ENCODE measurements at regions not wholly inside any gene's neighbourhood (a gene's known extent, or its start where the extent isn't known, plus 50 kb on each side); places are given as distances from the start of the nearest gene placed in this dataset.
"Not testable (repeated sequence)": the region's sequence is repeated elsewhere in the genome, so short reads cannot be mapped to it uniquely, and the experiment has no call there.

DNA sequence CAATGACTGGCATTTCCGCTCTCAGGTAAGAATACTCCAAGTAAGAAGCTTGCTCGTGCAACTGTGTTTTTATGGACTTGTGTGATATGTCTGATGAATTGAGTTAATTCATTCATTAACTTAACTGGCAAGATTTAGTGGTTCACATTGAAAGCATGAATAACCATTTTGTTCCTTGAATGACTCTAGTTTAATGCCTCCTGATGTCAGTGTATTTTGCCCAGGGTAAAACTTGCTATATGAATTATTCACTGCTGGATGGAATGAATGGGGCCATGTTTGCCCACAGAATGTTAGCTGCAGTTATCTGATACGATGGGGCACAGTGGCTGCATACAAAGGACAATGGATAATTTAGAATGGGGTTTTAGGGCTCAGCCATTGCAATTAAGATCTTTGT, 124.1 kb downstream of the ZNF365 start:
- Histone ChIP-seq H2AFZ (ENCODE audit: low read depth, low read length) (no peak overlapping the region), H3K9me3 (ENCODE audit: insufficient read depth, low read length) (no peaks in the 10 kb centered on the region), H3K79me2 (ENCODE audit: low read length) (no peaks in the 10 kb centered on the region), H3K4me2 (ENCODE audit: low read length) (no peak overlapping the region), H3K4me3 (ENCODE audit: low read length) (no peak overlapping the region), H3K27me3 (ENCODE audit: low read depth, low read length) (peaks cover 8% of the 10 kb centered on the region; the same call in 1 of the 2 replicates), H3K4me1 (ENCODE audit: low read length) (no peaks in the 10 kb centered on the region), H3K9ac (ENCODE audit: low read length) (no peak overlapping the region), H3K27ac (ENCODE audit: low read length) (no peak overlapping the region), H4K20me1 (ENCODE audit: insufficient read depth, low read length) (no peaks in the 10 kb centered on the region), H3K36me3 (replicated peaks; ENCODE audit: low read depth, low read length) (no peaks in the 10 kb centered on the region)
- no peak for TF ChIP-seq CTCF (IDR thresholded peaks at IDR 0.05; ENCODE audit: low read depth, low read length)
- TF ChIP-seq EZH2phosphoT487 (IDR thresholded peaks at IDR 0.05; ENCODE audit: low read depth): no peak

DNA sequence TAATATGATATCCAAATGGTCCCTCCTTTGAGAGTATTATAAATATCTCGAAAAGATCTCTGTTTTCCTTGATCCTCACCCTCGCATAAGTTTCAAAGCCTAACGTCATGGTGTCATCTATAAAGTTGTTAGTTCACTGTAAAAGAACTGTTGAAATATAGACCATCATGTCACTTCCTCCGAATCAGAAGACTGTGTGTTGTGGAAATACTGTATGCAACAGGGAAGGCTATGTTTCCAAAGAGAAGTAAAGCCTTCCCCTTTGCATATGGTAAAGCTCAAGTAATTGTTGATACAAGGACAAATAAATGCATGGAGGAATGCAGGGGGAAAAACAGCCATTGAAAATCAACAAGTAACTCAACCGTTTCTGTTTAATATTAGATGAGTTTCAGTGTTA, 125.9 kb downstream of the ZNF365 start:
- not testable (repeated sequence) for H3K4me1 ChIP-seq (ENCODE audit: low read length); H3K9ac ChIP-seq (ENCODE audit: low read length); H2AFZ ChIP-seq (ENCODE audit: low read depth, low read length); H3K9me3 ChIP-seq (ENCODE audit: insufficient read depth, low read length); H4K20me1 ChIP-seq (ENCODE audit: insufficient read depth, low read length); H3K36me3 ChIP-seq (replicated peaks; ENCODE audit: low read depth, low read length); H3K27me3 ChIP-seq (ENCODE audit: low read depth, low read length); H3K27ac ChIP-seq (ENCODE audit: low read length); H3K79me2 ChIP-seq (ENCODE audit: low read length); H3K4me2 ChIP-seq (ENCODE audit: low read length); H3K4me3 ChIP-seq (ENCODE audit: low read length)

DNA sequence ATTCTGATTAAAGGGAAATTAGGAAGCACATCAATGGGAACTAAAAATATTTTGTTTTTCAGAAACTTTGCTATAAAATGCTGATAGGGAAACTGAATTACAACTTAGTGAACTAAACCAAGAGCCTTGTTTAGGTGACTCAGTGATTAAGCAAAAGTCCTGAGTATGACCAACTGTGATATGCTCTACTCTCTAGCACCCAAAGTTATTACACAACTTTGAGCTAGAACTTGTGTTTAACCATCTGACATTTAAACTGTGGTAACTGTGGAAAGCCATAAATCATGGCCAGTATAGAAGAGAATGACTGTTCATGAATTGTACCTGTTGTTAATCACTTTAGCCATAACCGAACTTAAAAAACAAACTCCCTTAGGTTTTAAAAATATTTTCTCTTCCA, 127.4 kb downstream of the ZNF365 start:
- H3K27me3 ChIP-seq (ENCODE audit: low read depth, low read length): peaks cover 8% of the 10 kb centered on the region; the same call in 1 of the 2 replicates
- no peaks in the 10 kb centered on the region for H3K79me2 ChIP-seq (ENCODE audit: low read length)
- no peak overlapping the region for H3K9ac ChIP-seq (ENCODE audit: low read length)
- H3K4me2 ChIP-seq (ENCODE audit: low read length): no peak overlapping the region
- H3K27ac ChIP-seq (ENCODE audit: low read length): no peak overlapping the region
- no peaks in the 10 kb centered on the region for H3K9me3 ChIP-seq (ENCODE audit: insufficient read depth, low read length)
- no peaks in the 10 kb centered on the region for H4K20me1 ChIP-seq (ENCODE audit: insufficient read depth, low read length)
- H3K4me3 ChIP-seq (ENCODE audit: low read length): no peak overlapping the region
- TF ChIP-seq EZH2phosphoT487 (IDR thresholded peaks at IDR 0.05; ENCODE audit: low read depth) (no peak), CTCF (IDR thresholded peaks at IDR 0.05; ENCODE audit: low read depth, low read length) (no peak)
- H3K36me3 ChIP-seq (replicated peaks; ENCODE audit: low read depth, low read length): no peaks in the 10 kb centered on the region
- H2AFZ ChIP-seq (ENCODE audit: low read depth, low read length): no peak overlapping the region
- H3K4me1 ChIP-seq (ENCODE audit: low read length): peaks cover 2% of the 10 kb centered on the region; the same call in 1 of the 2 replicates

DNA sequence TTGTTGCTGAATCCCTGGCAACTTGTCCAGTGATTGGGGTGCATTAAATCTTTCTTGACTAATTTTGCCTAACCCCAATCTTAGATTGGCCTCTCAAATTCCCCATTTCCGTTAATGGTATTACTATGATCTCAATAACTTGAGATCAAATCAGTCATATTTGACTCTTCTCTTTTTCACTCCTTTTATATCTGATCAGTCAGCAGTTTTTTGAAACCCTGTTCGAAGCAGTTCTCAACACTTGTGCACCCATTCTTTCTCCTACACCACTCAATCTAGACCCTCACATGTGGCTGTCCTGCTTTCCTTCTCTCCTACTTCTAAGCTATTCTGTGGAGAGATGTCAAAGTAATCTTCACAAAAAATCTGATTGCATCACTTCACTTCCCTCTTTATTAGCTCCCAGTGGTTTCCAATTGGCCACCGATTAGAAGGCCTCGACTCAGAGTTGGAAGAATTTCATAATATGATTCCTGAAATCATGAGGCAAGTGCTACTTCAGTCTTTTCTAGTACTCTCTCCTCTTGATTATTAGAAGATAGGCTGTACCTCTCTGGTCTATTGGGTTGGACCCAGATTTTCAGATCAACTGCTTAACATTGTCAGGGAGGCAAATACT, 128.9 kb downstream of the ZNF365 start:
- Histone ChIP-seq H3K36me3 (replicated peaks; ENCODE audit: low read depth, low read length) (no peaks in the 10 kb centered on the region), H2AFZ (ENCODE audit: low read depth, low read length) (no peak overlapping the region), H3K4me2 (ENCODE audit: low read length) (no peak overlapping the region), H3K27me3 (ENCODE audit: low read depth, low read length) (no peaks in the 10 kb centered on the region), H3K4me3 (ENCODE audit: low read length) (no peak overlapping the region), H3K4me1 (ENCODE audit: low read length) (peaks cover 3% of the 10 kb centered on the region; the same call in 1 of the 2 replicates), H3K79me2 (ENCODE audit: low read length) (no peaks in the 10 kb centered on the region), H4K20me1 (ENCODE audit: insufficient read depth, low read length) (no peaks in the 10 kb centered on the region), H3K27ac (ENCODE audit: low read length) (no peak overlapping the region), H3K9me3 (ENCODE audit: insufficient read depth, low read length) (no peaks in the 10 kb centered on the region), H3K9ac (ENCODE audit: low read length) (no peak overlapping the region)
- TF ChIP-seq CTCF (IDR thresholded peaks at IDR 0.05; ENCODE audit: low read depth, low read length) (no peak), EZH2phosphoT487 (IDR thresholded peaks at IDR 0.05; ENCODE audit: low read depth) (no peak)
